OCI-LY1 (cell line): ENCODE measurements at regions not wholly inside any gene's neighbourhood (a gene's known extent, or its start where the extent isn't known, plus 50 kb on each side); places are given as distances from the start of the nearest gene placed in this dataset.

ENCODE experiments used
- H2AFZ ChIP-seq: fragments of 200-600 bp; sonication (generic), shearing (Covaris generic); 2 replicates; pipeline ENCODE4 v1.6.0; 2014; ENCODE audit warnings: antibody characterized with exemption, mild to moderate bottlenecking, low read length
- H3F3A ChIP-seq: fragments of 200-600 bp; sonication (generic), shearing (Covaris generic); 2 replicates; pipeline ENCODE4 v1.6.0; 2014; ENCODE audit warnings: mild to moderate bottlenecking, antibody characterized with exemption, low read length, moderate library complexity; ENCODE audit not compliant: insufficient read depth
- H3K27ac ChIP-seq: fragments of 200-600 bp; sonication (generic); 2 replicates; pipeline ENCODE4 v1.5.1; 2014; ENCODE audit warnings: low read length, mixed run types, mild to moderate bottlenecking, low read depth; ENCODE audit not compliant: poor library complexity, severe bottlenecking
- H3K27me3 ChIP-seq: fragments of 200-600 bp; sonication (generic); 2 replicates; pipeline ENCODE4 v1.6.0; 2014; ENCODE audit warnings: antibody characterized with exemption, mild to moderate bottlenecking, low read length, moderate library complexity; ENCODE audit not compliant: insufficient read depth
- H3K36me3 ChIP-seq: fragments of 200-600 bp; sonication (generic); 2 replicates; pipeline ENCODE4 v1.6.1; 2014; ENCODE audit warnings: mild to moderate bottlenecking, antibody characterized with exemption, low read length, moderate library complexity, mixed read lengths; ENCODE audit not compliant: insufficient read depth
- H3K4me1 ChIP-seq: fragments of 200-600 bp; sonication (generic); 2 replicates; pipeline ENCODE4 v1.5.1; 2014; ENCODE audit warnings: mild to moderate bottlenecking, low read length, moderate library complexity; ENCODE audit not compliant: insufficient read depth, severe bottlenecking
- H3K4me2 ChIP-seq: fragments of 200-600 bp; sonication (generic), shearing (Covaris generic); 2 replicates; pipeline ENCODE4 v1.6.1; 2014; ENCODE audit warnings: low read length
- H3K4me3 ChIP-seq: fragments of 200-600 bp; sonication (generic); 2 replicates; pipeline ENCODE4 v1.5.1; 2014; ENCODE audit warnings: low read length, low read depth, mild to moderate bottlenecking, mixed read lengths; ENCODE audit not compliant: poor library complexity, severe bottlenecking
- H3K79me2 ChIP-seq: fragments of 200-600 bp; shearing (Covaris generic); 2 replicates; pipeline ENCODE4 v1.6.1; 2016; ENCODE audit warnings: mixed run types, low read length, mixed read lengths; ENCODE audit not compliant: insufficient read depth
- H3K9ac ChIP-seq: fragments of 200-600 bp; sonication (generic), shearing (Covaris generic); 2 replicates; pipeline ENCODE4 v1.6.1; 2014; ENCODE audit warnings: mild to moderate bottlenecking, low read length, mixed read lengths
- H3K9me2 ChIP-seq: fragments of 200-600 bp; sonication (generic), shearing (Covaris generic); 2 replicates; pipeline ENCODE4 v1.6.1; 2014; ENCODE audit warnings: low read depth, mild to moderate bottlenecking, low read length, mixed read lengths
- H3K9me3 ChIP-seq: fragments of 200-600 bp; shearing (Covaris generic); 2 replicates; pipeline ENCODE4 v1.6.1; 2014; ENCODE audit warnings: low read length, mixed read lengths
- H4K20me1 ChIP-seq: fragments of 200-600 bp; sonication (generic), shearing (Covaris generic); 2 replicates; pipeline ENCODE4 v1.6.0; 2016; ENCODE audit warnings: mild to moderate bottlenecking, low read length; ENCODE audit not compliant: insufficient read depth
- CTCF ChIP-seq: fragments of 200-600 bp; sonication (generic), shearing (Covaris generic); IDR thresholded peaks from 2 replicates; pipeline ENCODE4 v1.5.1; 2017; ENCODE audit warnings: mild to moderate bottlenecking, antibody characterized with exemption, low read length, moderate library complexity, mixed read lengths
- EZH2 ChIP-seq: fragments of 200-600 bp; sonication (generic), shearing (Covaris generic); IDR thresholded peaks from 2 replicates; pipeline ENCODE4 v1.8.0; 2017; ENCODE audit warnings: borderline replicate concordance, mixed run types, mild to moderate bottlenecking, antibody characterized with exemption, low read length, moderate library complexity, mixed read lengths

- Histone ChIP-seq H3F3A (no peaks in the 10 kb centered on the region), H3K4me1 (peaks cover 14% of the 10 kb centered on the region), H3K9me2 (no peaks in the 10 kb centered on the region), H3K79me2 (no peaks in the 10 kb centered on the region), H3K4me3 (no peak overlapping the region), H3K36me3 (no peaks in the 10 kb centered on the region), H3K9ac (no peak overlapping the region), H3K4me2 (no peak overlapping the region), H3K9me3 (peaks cover 2% of the 10 kb centered on the region; the same call in 1 of the 2 replicates), H4K20me1 (no peaks in the 10 kb centered on the region), H3K27me3 (no peaks in the 10 kb centered on the region), H3K27ac (no peak overlapping the region), H2AFZ (no peak overlapping the region)
- TF ChIP-seq CTCF (no peak), EZH2 (no peak)
These were observed 1369.8 kb upstream of the GBE1 start for GRCh38 chr3:83131236-83131635.

GRCh38 chr3:83122774-83123350 lies 1361.4 kb upstream of the GBE1 start:
- Histone ChIP-seq H3K4me2 (no peak overlapping the region), H3K4me1 (no peaks in the 10 kb centered on the region), H4K20me1 (no peaks in the 10 kb centered on the region), H3K4me3 (no peak overlapping the region), H3K9me2 (no peaks in the 10 kb centered on the region), H3K27me3 (no peaks in the 10 kb centered on the region), H3K27ac (no peak overlapping the region), H3F3A (no peaks in the 10 kb centered on the region), H3K79me2 (no peaks in the 10 kb centered on the region), H2AFZ (0 out of 2 replicates have a peak overlapping the region, but pooled peaks have one; percentile 70), H3K9ac (no peak overlapping the region), H3K9me3 (no peaks in the 10 kb centered on the region), H3K36me3 (no peaks in the 10 kb centered on the region)
- no peak for TF ChIP-seq EZH2
- TF ChIP-seq CTCF: no peak

- H3K9me2 ChIP-seq: no peaks in the 10 kb centered on the region
- H4K20me1 ChIP-seq: no peaks in the 10 kb centered on the region
- H3K9me3 ChIP-seq: no peaks in the 10 kb centered on the region
- no peaks in the 10 kb centered on the region for H3K79me2 ChIP-seq
- TF ChIP-seq CTCF (no peak), EZH2 (no peak)
- no peak overlapping the region for H3K9ac ChIP-seq
- no peak overlapping the region for H3K4me3 ChIP-seq
- no peaks in the 10 kb centered on the region for H3K27me3 ChIP-seq
- H2AFZ ChIP-seq: peak overlapping the region; percentile 55; the same call in 1 of the 2 replicates
- H3F3A ChIP-seq: no peaks in the 10 kb centered on the region
- H3K4me2 ChIP-seq: no peak overlapping the region
- no peaks in the 10 kb centered on the region for H3K36me3 ChIP-seq
- no peaks in the 10 kb centered on the region for H3K4me1 ChIP-seq
- no peak overlapping the region for H3K27ac ChIP-seq
These were observed 1331.8 kb upstream of the GBE1 start for GRCh38 chr3:83093222-83093572.
